GM18870 (cell line): ENCODE measurements at regions not wholly inside any gene's neighbourhood (a gene's known extent, or its start where the extent isn't known, plus 50 kb on each side); places are given as distances from the start of the nearest gene placed in this dataset.
"Not testable (repeated sequence)": the region's sequence is repeated elsewhere in the genome, so short reads cannot be mapped to it uniquely, and the experiment has no call there.

Source experiments
- ATAC-seq: cut with Tn5 transposase; IDR thresholded peaks from one replicate; pipeline ENCODE4 v1.9.1; 2021; ENCODE audit warnings: moderate library complexity; ENCODE audit not compliant: unreplicated experiment

DNA sequence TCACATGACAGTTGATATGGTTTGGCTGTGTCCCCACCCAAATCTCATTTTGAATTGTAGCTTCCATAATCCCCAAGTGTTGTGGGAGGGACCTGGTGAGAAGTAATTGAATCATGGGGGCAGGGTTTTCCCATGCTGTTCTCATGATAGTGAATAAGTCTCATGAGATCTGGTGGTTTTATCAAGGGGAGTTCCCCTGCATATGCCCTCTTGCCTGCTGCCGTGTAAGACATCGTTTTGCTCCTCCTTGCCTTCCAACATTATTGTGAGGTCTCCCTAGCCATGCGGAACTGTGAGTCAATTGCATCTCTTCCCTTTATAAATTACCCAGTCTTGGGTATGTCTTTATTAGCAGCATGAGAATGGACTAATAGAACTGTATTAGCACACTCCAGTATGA lies 382.4 kb upstream of the PODXL start:
- ATAC-seq: not testable (repeated sequence)

DNA sequence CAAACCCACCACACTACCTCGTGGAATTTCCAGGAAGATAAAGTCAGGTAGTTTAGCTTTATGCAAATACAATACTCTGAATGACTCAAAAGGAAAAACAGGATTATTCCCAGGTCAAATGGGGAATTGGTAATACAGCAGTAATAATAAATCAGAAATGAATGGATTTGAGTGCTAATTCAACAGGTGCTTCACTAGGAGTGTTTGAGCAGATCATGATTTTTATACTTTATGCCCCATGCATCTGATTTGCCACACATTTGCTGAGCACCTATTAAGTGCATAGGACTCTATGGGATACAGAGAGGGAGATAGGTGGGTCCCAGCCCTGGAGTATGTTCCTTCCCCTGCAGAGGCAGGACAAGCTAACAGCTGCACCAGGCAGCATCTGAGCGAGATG lies 381.4 kb upstream of the PODXL start:
- ATAC-seq: no peak

DNA sequence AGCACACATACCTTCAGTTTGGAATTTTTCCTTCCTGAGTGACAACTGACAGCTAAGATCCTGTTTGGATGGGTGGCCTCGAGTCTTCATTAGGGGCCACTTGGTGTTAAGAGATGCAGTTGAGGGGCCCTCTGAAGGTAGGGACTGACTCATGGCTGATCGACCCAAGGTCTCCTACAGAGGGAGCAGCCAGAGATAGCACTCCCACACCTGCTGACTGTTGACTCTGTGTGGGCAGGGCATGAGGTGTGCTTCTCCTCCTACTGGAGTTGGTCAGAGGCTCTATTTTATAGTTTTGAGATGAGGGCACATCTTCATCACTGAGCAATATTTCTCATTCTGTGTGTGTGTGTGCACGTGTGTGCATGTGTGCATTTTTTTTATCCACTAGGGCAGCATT lies 378.8 kb upstream of the PODXL start:
- no peak for ATAC-seq

DNA sequence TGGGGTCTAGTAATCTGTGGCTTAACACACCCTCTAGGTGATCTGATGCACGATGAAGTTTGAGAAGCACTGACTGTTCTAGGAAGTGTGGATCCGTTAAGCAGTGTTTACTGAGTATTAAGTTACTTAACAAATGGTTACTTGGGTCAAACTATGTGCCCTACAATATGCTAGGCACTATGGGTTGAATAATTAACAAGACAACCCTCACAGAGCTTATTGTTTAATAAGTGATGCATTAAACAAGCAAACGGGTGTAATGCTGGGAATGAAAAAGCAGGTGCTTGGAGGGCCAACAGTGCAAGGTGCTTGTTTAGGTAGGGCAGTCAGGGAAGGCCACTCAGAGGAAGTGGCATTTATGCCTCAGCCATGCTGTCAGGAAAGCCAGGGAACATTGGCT lies 378.0 kb upstream of the PODXL start:
- no peak for ATAC-seq

DNA sequence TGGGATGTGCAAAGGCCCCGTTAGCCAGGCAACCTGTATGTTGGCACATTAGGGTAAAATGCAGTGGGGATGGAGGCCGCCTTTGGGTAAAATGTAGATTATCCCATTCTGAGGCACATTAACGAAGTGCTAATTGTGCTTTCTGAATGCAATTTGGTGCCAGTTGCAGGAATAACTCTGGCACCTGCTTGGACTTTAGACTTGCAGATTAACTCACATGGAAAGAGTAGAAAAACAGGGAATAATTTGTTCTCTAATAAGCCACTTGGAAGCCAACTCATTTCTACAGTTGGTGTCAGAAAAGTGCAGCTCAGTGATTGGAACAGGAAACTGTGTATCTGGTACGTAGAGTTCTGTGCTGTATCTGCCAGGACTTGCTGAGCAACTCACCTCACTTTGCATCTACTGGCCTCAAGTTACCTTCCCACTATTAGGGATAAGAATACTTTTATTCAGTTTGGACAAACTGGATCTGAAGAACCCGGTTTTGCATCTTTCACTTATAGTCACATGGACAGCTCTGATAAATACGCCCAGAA lies 377.4 kb upstream of the PODXL start:
- ATAC-seq: no peak

DNA sequence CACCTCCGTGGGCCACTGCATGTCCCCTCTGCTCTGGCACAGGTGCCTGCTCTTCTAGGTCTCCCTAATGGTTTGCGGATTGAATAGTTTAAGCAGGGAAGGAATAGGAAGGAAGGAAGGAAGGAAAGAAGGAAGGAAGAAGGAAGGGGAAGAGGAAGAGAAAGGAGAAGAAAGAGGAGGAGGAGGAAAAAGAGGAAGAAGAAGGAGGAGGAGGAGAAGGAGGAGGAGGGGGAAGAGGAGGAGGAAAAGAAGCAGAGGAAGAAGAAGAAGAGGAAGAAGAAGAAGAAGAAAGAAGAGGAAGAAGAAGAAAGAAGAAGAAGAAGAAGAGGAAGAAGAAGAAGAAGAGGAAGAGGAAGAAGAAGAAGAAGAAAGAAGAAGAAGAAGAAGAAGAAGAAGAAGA lies 376.8 kb upstream of the PODXL start:
- not testable (repeated sequence) for ATAC-seq

DNA sequence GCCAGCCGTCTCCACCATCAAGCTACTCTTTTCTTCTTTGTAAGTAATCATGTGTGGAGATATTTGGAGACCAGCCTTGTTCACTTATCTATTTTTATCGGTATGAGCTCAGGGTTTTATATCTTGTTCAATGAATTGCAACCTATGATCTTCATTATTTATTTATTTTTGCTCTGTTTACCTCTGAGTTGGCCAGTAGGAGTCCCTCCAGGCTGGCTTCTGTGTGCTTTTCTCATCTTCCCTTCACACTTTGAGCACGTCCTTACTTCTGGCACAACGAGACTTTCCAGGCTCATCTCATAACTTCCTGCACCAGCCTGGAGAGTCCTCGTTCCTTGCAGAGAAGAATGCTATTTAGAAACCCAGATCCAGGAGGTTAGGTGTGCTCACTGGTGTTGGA lies 375.8 kb upstream of the PODXL start:
- no peak for ATAC-seq

DNA sequence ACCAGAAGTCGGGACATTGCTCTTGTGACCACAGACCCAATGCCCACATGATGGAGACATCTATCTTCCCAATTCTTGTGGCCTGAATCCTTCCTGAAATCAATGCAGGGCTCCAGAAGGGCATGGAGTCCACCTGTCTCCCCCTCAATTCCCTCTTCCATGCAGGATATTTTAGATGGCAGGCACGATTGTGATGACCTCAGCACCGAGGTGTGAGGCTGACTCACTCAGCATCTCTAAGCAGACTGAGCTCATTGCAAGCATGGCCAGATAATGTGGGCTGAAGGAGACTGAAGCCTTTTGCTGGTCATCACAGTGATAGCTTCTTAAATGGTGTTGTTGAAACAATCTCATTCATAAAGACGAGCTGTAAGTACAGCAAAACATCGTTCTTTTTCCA lies 374.9 kb upstream of the PODXL start:
- no peak for ATAC-seq

DNA sequence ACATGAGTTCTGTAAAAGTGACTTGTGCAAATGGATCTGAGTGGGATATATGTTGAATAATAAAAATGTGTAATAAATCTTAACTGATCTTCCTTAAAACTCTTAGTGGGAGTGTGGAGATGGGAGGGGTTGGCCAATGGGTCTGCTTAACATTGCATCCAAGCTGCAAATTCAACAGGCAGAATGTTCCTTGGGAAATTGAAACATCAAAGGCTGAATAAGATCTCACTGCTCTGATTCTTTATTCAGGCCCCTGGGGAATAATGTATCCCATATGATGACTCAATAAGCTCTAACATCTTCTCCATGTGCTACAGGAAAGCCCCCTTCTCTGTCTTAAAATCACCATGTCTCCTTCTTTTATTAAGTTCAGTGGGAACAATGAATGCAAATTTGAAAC lies 373.2 kb upstream of the PODXL start:
- no peak for ATAC-seq

DNA sequence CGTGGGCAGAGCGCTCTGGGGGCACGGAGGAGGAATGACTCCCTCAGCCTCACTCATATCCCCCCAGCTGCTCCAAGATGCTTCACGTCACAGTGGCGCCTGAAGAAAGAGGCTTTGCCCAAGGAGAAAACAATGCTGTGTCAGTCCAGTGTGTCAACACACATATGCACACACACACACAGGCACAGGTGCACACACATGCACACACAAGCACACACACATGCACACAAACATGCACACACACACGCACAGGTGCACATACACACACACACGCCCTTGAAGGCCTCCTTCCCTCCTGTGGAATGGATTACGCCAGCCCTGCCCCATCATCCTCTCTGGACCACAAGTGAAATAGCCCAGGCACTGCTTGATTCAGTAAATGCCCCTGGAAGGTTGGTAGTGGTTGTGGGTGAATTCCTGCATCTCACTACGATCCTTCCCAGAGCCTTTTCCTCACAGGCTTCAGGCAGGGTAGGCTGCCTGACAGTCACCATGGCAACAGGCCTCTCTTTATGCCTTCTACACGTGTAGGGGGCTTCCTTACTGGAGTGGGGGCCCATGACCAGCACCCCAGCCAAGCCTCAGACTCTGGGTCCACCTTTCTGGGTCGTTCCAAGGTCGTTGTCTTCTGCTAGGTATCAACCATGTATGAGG lies 371.5 kb upstream of the PODXL start:
- no peak for ATAC-seq

DNA sequence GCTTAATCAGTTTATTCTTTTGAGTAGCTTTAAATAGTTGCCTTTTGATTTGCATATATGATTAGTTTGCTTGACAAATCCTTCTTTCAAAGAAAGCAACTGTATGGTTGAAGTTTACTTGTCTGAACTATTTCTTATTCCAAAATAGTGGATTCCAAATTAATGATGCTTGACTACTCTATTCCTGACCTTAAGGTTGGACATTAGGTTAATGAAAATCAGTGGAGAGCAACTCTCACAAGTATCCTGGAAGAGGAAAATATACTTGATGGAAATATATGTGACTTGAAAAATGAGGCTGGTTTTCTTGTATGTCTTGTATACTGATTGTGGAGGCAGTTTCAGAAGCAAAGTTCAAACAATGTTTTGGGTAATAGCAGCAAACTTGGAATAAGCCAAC lies 369.2 kb upstream of the PODXL start:
- no peak for ATAC-seq

DNA sequence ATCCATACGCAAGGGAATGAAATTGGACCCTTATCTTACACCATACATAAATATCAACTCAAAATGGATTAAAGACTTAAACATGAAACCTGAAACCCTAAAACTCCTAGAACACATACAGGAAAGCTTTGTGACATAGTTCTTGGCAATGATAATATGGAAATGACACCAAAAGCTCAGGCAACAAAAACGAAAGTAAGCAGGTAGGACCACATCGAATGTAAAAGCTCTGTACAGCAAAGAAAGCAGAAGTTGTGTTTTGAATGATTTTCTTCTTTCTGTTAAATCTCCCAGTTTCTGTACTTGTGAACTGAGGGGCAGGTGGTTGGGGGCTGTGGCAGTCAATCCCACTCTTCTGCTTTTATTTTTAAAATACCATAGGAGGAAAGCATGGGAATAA lies 368.4 kb upstream of the PODXL start:
- no peak for ATAC-seq

DNA sequence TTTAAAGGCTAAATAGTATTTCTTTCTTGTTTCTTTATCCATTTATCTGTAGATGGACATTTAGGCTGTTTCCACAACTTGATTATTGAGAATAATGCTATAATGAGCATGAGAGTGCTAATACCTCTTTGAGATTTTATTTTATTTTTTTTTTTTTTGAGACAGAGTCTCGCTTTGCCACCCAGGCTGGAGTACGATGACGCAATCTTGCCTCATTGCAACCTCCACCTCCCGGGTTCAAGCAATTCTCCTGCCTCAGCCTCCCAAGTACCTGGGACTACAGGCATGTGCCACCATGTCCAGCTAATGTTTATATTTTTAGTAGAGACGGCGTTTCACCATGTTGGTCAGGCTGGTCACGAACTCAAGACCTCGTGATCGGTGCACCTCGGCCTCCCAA lies 366.5 kb upstream of the PODXL start:
- ATAC-seq: not testable (repeated sequence)

DNA sequence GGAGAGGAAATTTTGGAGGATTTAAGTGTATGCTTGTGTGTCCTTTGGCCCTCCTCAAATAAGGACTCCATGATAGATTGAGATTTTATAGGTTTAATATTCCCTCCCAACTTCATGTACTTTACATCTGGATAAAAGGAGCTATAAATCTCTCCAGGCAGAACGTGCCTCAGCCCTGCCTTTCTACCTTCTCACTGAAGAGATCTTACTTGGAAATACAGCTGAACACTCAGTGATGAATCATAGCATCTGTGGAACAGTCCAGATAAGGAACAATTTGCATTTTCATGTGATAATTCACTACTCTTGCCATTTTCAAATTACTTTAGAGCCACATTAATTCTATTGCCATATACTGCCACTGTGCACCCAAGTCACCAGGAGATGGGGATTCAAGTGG lies 364.6 kb upstream of the PODXL start:
- no peak for ATAC-seq

DNA sequence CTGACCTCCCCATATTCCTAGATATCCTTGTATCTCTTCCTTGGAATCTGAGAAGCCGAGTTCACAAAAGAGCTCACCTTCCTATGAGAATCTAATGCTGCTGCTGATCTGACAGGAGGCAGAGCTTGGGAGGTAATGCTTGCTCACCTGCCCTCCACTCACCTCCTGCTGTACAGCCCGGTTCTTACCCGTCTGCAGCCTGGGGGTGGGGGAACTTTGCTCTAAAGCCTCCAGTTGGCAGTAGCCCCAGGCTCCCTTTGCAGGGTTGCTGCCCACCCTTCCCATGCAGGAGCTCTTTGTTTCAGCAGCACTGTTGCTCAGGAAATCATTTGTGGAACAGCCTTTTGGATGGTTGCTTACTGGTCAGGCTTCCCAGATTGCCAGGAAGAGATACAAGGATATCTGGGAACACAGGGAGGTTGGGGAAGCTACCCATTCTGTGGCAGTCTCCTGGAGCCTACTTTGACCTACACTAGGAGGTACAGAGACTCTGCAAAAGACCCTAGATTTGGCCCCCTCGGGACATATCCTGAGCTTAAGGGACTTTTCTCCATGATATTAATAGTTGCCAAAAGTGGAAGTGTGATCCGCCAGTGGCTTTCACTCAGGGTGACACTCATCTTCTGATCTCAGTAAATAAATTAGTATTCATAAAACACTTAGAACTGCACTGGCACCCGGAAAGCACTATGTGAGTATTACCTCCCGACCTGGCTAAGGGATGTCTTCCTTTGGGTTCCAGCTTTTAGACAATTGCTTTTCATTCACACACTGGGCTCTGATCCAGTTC lies 363.7 kb upstream of the PODXL start:
- no peak for ATAC-seq

DNA sequence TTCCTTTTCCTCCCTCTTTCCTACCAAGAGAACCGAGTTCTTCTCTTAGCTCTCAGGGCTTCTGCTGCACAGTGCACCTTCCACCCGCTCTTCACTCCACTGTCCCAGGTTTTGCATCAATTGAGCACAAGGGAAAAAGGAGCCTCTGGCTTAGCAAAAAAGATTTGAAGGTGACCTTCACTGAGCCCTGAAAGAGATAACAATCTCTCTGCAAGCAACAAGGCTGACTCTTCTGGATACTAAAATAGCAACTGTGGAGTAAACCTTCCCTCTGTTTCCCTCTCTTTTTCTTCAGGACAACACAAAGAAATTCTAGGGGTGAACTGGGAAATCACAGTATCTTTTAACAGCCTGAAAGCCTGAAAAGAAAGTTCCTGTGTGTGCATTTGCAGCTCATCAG lies 354.7 kb upstream of the PODXL start:
- no peak for ATAC-seq

DNA sequence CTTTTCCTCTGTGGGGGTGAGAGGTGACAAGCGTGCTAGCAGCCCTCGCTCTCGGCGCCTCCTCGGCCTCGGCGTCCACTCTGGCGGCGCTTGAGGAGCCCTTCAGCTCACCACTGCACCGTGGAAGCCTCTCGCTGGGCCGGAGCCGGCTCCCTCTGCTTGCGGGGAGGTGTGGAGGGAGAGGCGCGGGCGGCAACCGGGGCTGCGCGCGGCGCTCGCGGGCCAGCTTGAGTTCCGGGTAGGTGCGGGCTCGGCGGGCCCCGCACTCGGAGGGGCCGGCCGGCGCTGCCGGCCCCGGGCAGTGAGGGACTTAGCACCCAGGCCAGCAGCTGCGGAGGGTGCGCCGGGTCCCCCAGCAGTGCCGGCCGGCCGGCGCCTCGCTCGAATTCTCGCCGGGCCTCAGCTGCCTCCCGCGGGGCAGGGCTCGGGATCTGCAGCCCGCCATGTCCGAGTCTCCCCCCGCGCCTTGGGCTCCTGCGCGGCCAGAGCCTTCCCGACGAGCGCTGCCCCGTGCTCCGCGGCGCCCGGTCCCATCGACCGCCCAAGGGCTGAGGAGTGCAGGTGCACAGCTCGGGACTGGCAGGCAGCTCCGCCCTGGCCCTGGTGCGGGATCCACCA lies 352.8 kb upstream of the PODXL start:
- no peak for ATAC-seq

DNA sequence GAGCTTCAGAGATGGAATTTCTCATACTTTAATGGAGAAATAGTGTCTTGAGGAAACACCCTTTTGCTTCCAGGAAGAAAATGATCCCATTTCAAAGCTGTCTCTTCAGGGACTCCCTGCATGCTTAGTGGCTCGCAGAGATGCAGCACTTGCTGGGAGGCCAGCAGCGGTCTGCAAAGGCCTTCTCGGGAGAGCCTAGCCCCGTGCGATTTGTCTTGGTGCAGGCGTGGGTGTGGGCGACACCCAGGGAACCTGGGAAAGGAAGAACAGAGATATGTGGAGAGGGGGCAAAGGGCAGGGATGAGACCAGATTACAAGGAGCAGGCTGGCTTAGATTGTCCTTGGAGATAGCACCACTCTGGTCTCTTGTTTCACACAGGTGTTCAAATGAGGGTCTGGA lies 352.3 kb upstream of the PODXL start:
- ATAC-seq: no peak

DNA sequence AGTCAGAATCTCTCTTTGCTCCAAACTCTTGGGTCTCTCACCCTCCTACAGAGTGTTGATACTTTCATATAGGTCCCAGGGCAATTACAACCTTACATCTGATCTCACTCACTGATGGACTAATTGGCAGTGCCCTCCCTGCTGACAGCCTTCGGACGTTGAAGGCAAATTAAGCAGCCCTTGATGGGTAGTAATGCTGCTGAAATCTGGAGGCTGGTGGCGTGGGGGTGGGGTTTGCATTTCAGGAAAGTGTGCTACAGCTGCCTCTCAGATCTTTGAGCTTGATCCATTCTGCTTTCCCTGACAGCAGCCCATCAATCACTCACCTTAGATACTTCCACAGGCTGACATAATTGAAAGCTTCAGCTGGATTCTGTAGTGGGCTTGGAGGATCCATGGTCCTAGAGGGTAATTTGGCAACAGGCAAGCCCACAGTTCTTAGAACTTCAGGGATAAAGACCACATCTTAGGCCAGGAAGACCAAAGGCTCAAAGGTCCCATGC lies 349.1 kb upstream of the PODXL start:
- ATAC-seq: no peak

DNA sequence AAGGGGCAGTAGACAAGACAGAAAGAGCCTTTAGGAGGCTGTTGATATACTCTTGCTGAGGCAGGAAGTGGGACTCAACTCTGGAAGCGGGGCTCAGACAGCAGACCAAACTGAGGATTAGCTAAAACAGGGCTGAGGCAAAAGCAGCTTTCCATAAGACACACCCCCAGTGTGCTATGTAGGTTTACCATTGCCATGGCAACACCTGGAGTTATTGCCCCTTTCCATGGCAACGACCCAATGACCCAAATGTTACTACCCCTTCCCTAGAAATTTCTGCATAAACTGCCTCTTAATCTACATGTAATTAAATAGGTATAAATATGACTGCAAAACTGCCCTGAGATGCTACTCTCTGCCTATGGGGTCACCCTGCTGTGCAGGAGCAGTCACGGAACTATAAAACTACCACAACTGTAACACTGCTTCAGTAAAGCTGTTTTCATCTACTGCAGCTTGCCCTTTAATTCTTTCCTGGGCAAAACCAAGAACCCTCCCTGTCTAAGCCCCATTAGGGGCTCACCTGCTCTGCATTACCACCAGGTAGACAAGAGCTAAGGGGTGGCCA lies 348.4 kb upstream of the PODXL start:
- no peak for ATAC-seq

DNA sequence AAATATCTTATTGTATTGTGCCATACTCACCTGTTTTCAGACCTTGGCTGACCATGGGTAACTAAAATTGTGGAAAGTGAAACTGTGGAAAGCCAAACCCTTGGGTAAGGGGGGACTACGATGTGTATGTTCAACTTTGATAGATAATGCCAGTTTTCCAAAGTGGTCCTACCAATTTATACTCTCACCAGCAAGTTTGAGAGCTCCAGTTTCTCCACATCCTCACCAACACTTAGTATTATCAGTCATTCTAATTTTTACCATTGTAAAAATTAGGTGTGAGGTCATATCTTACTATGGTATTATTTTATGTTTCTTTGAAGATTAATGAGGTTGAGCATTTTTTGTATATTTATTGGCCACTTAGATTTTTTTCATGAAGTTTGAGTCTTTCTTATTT lies 346.9 kb upstream of the PODXL start:
- no peak for ATAC-seq
